WI38 (cell line): ENCODE measurements at regions not wholly inside any gene's neighbourhood (a gene's known extent, or its start where the extent isn't known, plus 50 kb on each side); places are given as distances from the start of the nearest gene placed in this dataset.

Experiments used
- H3K4me3 ChIP-seq: 2 replicates; pipeline ENCODE4 v1.5.1; 2011; ENCODE audit warnings: low read depth, mild to moderate bottlenecking, control low read depth, low read length
- CTCF ChIP-seq: IDR thresholded peaks from 2 replicates; pipeline ENCODE4 v1.5.1; 2012; ENCODE audit warnings: low read depth, mild to moderate bottlenecking, control low read depth, low read length

- TF ChIP-seq CTCF, result no peak
- no peak overlapping the region for H3K4me3 ChIP-seq
These were observed 1029.2 kb upstream of the PCDH20 start for GRCh38 chr13:62444805-62445204.

GRCh38 chr13:62434081-62434480 lies 1018.4 kb upstream of the PCDH20 start:
- no peak for TF ChIP-seq CTCF
- no peak overlapping the region for H3K4me3 ChIP-seq

- H3K4me3 ChIP-seq, result no peak overlapping the region
- no peak for TF ChIP-seq CTCF
These were observed 1018.0 kb upstream of the PCDH20 start for GRCh38 chr13:62433660-62434059.

DNA sequence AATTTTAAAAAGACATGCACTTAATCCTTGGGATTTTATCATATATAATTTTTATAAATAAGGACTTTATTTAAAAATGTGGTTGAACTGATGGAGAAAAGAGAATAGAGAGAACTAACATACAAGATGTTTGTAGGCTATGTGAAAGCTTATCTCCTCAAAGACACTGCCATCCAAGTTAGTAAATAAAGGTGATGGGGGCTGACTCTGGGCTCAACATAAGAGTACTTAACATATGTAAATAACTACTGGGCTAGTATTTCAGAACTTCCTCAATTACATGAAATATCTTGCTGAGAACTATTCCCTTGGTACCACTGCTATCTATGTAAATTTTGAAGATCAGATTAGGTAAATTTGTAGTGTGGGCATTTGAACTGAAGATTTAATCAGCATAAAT lies 1017.3 kb upstream of the PCDH20 start:
- no peak overlapping the region for H3K4me3 ChIP-seq
- no peak for TF ChIP-seq CTCF

- H3K4me3 ChIP-seq, result no peak overlapping the region
These were observed 1016.6 kb upstream of the PCDH20 start for GRCh38 chr13:62432295-62432694.

DNA sequence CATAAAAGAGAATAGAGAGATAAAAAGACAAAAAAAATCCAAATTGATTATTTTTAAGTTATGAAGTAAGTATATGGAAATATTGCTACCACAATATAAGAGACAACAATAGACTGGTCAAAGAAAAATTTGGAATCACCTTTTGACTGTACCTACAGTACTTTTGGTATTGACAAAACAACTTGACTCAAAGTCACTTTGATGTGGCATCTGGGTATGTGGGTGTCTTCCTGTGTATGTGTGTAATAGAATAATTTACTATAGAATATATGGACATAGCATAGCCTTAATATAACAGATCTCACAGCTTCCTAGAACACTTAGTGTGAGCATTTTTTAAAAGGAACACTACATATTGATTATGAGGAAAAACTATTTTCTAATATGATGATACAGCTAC lies 1016.2 kb upstream of the PCDH20 start:
- no peak for TF ChIP-seq CTCF
- H3K4me3 ChIP-seq, result no peak overlapping the region

More at GRCh38 chr13:62432295-62432694, 1016.6 kb upstream of the PCDH20 start:
- TF ChIP-seq CTCF, result no peak

DNA sequence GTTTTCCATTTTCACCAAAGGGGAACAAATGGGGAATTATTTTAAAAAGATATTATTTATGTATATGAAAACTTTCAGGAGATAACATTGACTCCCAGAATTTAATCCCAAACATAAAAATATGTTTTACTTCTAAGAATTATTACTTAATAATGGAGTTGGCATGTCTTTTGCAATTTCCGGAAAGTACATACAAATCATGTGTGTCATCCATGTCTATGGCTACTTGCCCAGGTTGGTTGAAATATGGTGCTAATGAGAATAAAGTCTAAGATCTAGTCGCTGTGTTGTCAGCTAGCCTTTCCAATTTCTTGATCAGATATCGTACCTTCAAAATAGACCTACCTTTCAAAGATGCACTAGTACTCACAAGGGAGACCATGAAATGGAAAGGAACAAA lies 1003.2 kb upstream of the PCDH20 start:
- H3K4me3 ChIP-seq, result no peak overlapping the region
- no peak for TF ChIP-seq CTCF

DNA sequence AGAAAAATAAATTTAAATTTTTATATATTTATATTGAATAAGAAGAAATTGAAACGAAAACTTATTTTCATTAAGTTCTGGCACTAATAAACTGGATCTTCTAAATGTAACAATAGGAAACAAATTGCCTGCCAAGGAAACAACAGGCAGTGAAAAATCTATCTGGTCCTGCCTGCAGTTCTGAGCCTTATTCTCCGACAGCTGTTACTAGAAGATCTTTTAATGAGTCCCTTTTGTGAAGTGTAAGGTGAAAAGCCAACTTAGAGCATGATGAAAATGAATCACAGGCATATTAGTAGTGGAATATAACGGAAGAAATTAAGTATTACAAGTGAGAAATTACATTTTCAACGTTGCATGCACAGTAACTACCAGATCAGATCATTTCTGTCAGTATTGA lies 1002.7 kb upstream of the PCDH20 start:
- TF ChIP-seq CTCF, result no peak
- no peak overlapping the region for H3K4me3 ChIP-seq
